WI38 (cell line): ENCODE measurements at regions not wholly inside any gene's neighbourhood (a gene's known extent, or its start where the extent isn't known, plus 50 kb on each side); places are given as distances from the start of the nearest gene placed in this dataset.

Experiments
- H3K4me3 ChIP-seq: 2 replicates; pipeline ENCODE4 v1.5.1; 2011; ENCODE audit warnings: low read depth, mild to moderate bottlenecking, control low read depth, low read length
- CTCF ChIP-seq: IDR thresholded peaks from 2 replicates; pipeline ENCODE4 v1.5.1; 2012; ENCODE audit warnings: low read depth, mild to moderate bottlenecking, control low read depth, low read length

GRCh38 chr5:104736073-104736472 lies 1173.5 kb upstream of the NUDT12 start:
- H3K4me3 ChIP-seq, result no peak overlapping the region
- TF ChIP-seq CTCF, result no peak

- H3K4me3 ChIP-seq, result no peak overlapping the region
- TF ChIP-seq CTCF, result no peak
These were observed 1171.5 kb upstream of the NUDT12 start for GRCh38 chr5:104734046-104734445.

- no peak for TF ChIP-seq CTCF
- no peak overlapping the region for H3K4me3 ChIP-seq
These were observed 1170.6 kb upstream of the NUDT12 start for GRCh38 chr5:104733063-104733669.

- no peak overlapping the region for H3K4me3 ChIP-seq
- no peak for TF ChIP-seq CTCF
These were observed 1168.7 kb upstream of the NUDT12 start for GRCh38 chr5:104731331-104731730.

GRCh38 chr5:104708027-104708426 lies 1145.4 kb upstream of the NUDT12 start:
- no peak for TF ChIP-seq CTCF
- H3K4me3 ChIP-seq, result no peak overlapping the region

GRCh38 chr5:104706600-104706999 lies 1144.0 kb upstream of the NUDT12 start:
- H3K4me3 ChIP-seq, result no peak overlapping the region
- no peak for TF ChIP-seq CTCF

- no peak overlapping the region for H3K4me3 ChIP-seq
- TF ChIP-seq CTCF, result no peak
These were observed 1139.6 kb upstream of the NUDT12 start for GRCh38 chr5:104702212-104702611.
